HG03558 (cell line): ENCODE measurements at regions not wholly inside any gene's neighbourhood (a gene's known extent, or its start where the extent isn't known, plus 50 kb on each side); places are given as distances from the start of the nearest gene placed in this dataset.

ENCODE experiments used
- ATAC-seq: cut with Tn5 transposase; IDR thresholded peaks from one replicate; pipeline ENCODE4 v1.9.1; 2021; ENCODE audit warnings: moderate number of reproducible peaks; ENCODE audit not compliant: unreplicated experiment; ENCODE audit errors: extremely low read depth

GRCh38 chr1:38221006-38221649 is 174.5 kb upstream of the POU3F1 start:
- ATAC-seq = no peak

GRCh38 chr1:38217316-38217715 is 170.7 kb upstream of the POU3F1 start:
- ATAC-seq = no peak

GRCh38 chr1:38213646-38214434 is 167.2 kb upstream of the POU3F1 start:
- no peak for ATAC-seq

- no peak for ATAC-seq
Measured at GRCh38 chr1:38210895-38211177, 164.2 kb upstream of the POU3F1 start.

- no peak for ATAC-seq
Measured at GRCh38 chr1:38210021-38210894, 163.7 kb upstream of the POU3F1 start.

GRCh38 chr1:38208716-38209632 is 162.4 kb upstream of the POU3F1 start:
- ATAC-seq = no peak

DNA sequence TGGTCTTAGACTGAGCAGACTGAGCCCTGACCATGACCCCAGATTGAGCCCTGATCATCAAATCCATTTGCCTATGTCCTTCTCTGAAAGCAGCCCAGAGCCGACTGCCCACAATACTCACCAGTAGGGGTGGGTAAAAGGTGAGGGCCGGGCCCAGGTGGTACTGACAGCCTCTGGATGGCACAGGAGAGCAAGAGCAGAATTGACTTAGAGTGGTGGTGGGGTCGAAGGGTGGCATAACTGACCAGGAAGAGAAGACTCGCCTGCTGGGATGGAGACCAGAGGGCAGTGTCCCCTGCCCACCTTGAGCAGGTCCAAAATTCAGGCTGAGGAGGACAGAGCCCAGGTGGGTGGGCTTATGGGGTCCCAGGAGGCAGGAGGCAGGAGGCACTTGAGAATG is 161.3 kb upstream of the POU3F1 start:
- no peak for ATAC-seq

GRCh38 chr1:38207275-38207674 is 160.7 kb upstream of the POU3F1 start:
- ATAC-seq = no peak

DNA sequence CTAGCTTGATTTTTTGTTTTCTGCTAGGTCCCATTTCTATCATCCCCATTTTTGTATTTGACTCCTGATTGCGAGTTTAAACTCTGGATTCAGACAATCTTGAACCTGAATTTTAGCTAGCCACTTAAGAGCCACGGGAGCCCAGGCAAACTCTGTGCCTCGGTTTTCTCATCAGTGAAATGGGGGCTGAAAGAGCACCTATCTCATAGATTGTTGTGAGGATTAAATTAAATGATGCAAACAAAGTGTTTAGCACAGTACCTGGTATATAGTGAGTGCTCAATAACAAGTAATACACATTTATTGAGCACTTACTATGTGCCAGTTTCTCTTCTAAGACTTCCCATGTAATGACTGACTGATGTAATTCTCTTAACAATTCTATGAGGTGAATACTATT is 158.1 kb upstream of the POU3F1 start:
- no peak for ATAC-seq

- no peak for ATAC-seq
Measured at GRCh38 chr1:38203441-38203840, 156.8 kb upstream of the POU3F1 start.

DNA sequence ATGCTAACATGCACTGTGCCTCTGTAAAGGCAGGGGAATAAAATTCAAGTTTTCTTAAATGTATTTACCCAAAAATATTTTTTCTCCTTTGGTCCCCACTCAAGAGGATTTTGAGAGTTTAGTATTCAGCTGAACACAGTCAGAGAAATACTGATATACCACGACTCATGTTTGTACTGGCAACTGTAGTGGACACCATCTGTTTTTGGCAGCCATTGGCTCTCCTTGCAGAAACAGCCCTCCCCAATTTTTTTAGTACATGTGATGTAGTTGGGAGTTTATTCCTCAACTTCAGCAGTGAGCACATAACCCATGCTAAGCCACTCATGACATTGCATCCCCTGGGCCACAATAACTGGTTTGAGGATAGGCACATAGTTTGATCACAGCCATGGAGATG is 154.8 kb upstream of the POU3F1 start:
- no peak for ATAC-seq

DNA sequence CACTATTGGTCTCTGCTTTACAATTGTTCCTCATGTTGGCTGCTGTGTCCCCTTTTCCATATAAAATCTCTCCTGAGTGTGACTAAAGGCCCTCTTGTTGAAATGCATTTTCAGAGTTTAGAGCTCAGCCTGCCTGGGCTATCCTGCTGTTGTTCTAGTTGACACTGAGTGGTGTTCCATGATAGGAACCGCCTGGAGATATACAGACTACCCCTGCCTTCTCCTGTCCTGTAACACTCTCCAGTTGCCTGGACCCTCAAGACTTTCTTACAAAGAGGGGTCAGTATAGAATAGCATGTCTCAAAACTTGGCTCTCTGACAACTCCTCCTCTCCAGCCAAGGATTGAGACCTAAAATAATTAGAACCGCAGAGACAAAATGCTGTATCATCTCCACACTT is 152.0 kb upstream of the POU3F1 start:
- no peak for ATAC-seq

DNA sequence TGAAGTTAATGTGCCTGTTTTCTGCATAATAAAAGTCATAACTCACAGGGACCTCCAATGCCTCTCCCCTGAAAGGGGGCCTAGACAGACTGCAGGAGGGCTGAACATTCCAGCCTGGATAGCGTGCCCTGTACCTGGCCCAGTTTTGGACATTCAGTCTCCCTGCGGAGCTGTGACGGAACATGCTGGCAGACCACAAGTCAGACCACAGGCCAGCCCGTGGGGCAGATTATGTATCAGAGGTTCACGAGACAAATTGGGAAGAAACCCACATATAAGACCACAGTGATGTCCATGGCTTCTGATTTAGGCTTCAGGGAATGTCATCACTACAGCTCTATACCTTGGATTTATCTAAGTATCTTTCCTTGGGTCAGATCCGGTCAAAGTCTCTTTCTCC is 151.5 kb upstream of the POU3F1 start:
- no peak for ATAC-seq

GRCh38 chr1:38197312-38198061 is 150.9 kb upstream of the POU3F1 start:
- no peak for ATAC-seq

DNA sequence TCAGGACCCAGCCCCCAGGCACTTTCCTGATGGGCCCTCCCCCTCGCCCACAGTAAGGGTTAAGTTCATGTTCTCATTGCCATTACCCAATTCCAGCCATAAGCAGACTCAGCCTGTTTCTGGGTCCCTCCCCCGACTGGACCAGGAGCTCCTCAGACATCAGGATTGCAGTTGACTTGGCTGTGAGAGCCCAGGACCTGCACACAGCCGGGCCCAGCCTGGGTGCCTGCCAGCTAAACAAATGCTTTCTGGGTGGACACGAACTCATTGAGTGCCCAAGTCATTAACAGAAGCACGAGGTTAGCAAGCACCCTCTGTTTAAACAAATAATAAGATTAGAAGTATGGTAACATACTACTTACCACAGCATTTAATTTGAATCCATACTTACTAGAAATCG is 147.9 kb upstream of the POU3F1 start:
- no peak for ATAC-seq

DNA sequence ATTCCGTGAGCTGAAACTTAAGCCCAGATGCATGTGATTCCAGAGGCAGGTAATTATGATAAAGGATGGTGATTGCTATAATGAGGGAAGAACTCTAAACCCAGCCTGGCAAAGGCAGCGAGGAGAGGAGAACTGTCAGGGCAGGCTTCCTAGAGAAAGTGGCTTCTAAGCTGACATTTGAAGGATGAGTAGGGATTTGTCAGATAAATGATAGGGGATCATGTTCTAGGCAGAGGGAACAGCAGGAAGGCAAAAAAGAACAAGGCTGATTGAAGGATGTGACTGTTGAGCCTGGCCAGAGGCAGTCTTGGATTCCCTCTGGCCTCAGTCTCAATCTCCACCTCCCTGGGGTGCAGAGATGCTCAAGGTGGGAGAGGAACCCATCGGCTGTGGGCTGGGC is 146.4 kb upstream of the POU3F1 start:
- no peak for ATAC-seq

GRCh38 chr1:38191461-38191860 is 144.9 kb upstream of the POU3F1 start:
- ATAC-seq = no peak

- no peak for ATAC-seq
Measured at GRCh38 chr1:38190983-38191382, 144.4 kb upstream of the POU3F1 start.

DNA sequence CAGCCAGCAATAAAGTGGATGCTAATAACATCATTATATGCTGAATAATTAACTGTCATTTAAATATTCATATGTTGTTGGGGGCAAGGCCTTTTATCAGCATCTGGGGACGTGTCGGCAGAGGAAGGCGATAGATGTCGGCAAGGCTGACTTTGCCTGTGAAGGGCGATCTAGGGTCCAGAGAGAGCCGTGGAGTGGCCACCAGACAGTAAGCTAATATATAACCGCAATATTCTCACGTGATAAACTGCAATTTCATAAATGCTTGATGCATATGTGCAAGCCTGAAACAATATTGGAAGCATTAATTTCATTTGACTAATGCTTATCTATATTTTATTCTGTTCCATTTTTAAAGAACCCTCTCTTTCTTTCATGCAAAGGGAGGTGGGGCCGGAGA is 141.0 kb upstream of the POU3F1 start:
- ATAC-seq = no peak

- no peak for ATAC-seq
Measured at GRCh38 chr1:38186566-38186965, 140.0 kb upstream of the POU3F1 start.
